ENCODE measurements at regions not wholly inside any gene's neighbourhood (a gene's known extent, or its start where the extent isn't known, plus 50 kb on each side); places are given as distances from the start of the nearest gene placed in this dataset.
A peak's percentile ranks its signal among the peaks of the same experiment; 100 is the strongest.

DNA sequence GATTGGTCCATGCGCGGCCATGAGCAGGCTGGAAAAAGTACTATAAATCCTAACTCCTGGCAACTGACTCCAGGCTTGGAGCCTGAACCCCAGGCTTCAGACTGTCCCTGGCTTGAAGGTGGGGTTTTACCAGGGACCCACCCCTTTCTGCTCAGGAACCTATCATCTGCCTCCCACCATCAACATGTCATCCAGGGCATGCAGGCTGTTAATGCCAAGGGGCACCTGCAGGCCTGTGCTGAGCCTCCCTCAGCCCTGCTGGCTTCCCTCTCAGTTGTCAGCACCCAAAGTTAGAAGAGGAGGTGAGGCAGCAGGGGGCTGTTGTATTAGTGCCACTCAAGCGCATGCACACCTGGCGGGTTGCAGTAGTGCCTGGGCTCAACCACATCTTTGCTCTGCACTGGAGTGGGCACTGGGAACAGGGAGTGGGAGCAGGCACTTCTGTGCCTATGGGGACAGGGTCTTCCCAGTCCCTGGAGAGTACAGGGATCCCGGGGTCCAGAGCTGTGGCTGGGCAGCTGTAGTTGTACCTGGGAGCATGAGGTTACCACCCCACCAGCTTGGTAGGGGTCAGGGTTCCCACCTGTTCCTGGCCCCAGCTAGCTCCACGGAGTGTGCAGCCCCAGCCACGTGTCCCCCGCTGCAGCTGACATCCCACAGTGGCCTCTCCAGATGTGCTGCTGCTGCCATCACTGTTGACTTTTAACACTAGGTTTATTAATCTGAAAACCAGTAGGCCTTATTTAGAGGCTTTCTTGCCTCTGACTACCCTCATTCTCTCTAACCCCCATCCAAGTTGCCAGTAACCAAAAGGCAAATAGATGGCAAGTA is 306.2 kb upstream of the RIOK2 start:
- TF ChIP-seq, protein P1, sequence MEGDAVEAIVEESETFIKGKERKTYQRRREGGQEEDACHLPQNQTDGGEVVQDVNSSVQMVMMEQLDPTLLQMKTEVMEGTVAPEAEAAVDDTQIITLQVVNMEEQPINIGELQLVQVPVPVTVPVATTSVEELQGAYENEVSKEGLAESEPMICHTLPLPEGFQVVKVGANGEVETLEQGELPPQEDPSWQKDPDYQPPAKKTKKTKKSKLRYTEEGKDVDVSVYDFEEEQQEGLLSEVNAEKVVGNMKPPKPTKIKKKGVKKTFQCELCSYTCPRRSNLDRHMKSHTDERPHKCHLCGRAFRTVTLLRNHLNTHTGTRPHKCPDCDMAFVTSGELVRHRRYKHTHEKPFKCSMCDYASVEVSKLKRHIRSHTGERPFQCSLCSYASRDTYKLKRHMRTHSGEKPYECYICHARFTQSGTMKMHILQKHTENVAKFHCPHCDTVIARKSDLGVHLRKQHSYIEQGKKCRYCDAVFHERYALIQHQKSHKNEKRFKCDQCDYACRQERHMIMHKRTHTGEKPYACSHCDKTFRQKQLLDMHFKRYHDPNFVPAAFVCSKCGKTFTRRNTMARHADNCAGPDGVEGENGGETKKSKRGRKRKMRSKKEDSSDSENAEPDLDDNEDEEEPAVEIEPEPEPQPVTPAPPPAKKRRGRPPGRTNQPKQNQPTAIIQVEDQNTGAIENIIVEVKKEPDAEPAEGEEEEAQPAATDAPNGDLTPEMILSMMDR (IDR thresholded peaks at IDR 0.05; ENCODE audit: insufficient read depth, low read depth, low read length), result no peak
- H3K4me3 ChIP-seq (ENCODE audit: low read depth, low read length), result no peak overlapping the region
- DNase-seq (ENCODE audit: low read depth), result no peak

DNA sequence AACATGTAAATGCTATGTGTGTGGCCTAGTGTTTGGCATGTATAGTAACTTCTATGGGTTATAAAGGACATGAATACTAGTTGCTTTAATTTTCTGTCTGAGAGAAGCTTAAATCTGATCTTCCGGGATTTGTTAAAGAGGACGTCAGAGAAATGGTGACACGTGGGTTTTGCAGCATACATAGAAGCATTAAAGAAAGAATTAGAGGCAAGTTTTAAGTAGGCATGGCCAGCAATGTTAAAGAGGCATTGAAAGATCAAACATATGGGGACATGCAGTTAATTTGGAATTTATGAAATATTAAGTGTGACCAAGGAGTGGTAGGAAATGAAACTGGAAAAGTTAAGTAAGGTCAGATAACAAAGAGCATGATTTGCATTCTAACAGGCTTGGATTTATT is 311.4 kb upstream of the RIOK2 start:
- H3K4me3 ChIP-seq (ENCODE audit: low read depth, low read length), result no peak overlapping the region
- no peak for DNase-seq (ENCODE audit: low read depth)
- TF ChIP-seq, protein P1 (IDR thresholded peaks at IDR 0.05; ENCODE audit: insufficient read depth, low read depth, low read length), result no peak

DNA sequence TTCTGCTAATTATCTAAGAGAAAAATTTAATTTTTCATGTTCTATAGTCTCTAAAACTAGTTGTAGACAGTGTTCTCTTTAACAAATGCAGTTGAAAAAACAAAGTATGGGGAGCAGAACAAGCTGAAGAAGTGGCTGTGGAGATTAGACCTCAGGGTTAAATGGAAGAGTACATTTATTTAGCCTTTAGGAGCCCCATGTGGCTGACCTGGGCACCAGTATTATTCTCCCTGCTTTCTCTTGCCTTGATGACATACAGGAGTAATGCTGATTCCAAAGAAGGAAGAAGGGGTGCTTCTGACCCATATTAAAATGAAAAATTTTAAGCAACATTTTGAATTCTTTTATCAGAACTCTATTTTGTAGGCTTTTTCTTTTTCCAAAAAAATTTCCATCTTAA is 312.3 kb upstream of the RIOK2 start:
- H3K4me3 ChIP-seq (ENCODE audit: low read depth, low read length), result no peak overlapping the region
- no peak for DNase-seq (ENCODE audit: low read depth)
- TF ChIP-seq, protein P1 (IDR thresholded peaks at IDR 0.05; ENCODE audit: insufficient read depth, low read depth, low read length), result no peak

DNA sequence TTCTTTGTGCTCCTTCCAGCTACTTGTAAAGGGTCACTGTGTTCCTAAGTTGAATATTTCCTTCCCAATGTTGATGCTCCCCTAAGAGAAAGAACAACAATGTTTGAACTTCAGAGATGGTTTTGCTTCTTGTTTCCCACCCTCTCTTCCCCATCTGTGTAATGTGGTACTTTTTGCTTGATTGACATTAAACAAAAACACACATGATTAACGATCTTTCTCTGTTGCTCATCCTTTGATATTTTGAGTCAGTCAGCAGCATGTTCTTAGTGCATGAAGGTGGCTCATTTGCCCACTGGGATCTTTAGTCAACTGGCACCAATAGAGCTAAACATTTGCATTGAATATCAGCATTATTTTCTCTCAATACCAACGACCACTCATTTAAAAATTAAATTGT is 313.0 kb upstream of the RIOK2 start:
- TF ChIP-seq, protein P1 (IDR thresholded peaks at IDR 0.05; ENCODE audit: insufficient read depth, low read depth, low read length), result no peak

DNA sequence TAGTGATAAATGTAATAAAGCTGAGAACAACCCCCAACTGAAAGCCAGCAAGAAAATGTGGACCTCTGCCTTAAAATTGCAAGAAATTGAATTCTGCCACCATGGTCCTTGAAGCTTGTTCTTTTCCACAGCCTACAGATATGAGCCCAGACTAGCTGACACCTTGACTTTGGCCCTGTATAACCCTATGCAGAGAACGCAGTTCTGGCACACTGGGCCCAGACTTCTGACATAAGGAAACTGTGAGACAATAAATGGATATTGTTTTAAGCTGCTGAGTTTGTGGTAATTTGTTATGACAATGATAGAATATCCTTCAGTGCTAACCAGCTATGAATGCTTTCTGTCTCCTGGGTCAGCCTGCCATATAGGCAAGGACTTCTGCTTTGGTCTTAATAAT is 315.6 kb upstream of the RIOK2 start:
- TF ChIP-seq, protein P1 (IDR thresholded peaks at IDR 0.05; ENCODE audit: insufficient read depth, low read depth, low read length), result no peak
- H3K4me3 ChIP-seq (ENCODE audit: low read depth, low read length), result no peak overlapping the region

More for the DNA sequence above, 313.0 kb upstream of the RIOK2 start:
- DNase-seq (ENCODE audit: low read depth), result no peak
- H3K4me3 ChIP-seq (ENCODE audit: low read depth, low read length), result no peak overlapping the region

DNA sequence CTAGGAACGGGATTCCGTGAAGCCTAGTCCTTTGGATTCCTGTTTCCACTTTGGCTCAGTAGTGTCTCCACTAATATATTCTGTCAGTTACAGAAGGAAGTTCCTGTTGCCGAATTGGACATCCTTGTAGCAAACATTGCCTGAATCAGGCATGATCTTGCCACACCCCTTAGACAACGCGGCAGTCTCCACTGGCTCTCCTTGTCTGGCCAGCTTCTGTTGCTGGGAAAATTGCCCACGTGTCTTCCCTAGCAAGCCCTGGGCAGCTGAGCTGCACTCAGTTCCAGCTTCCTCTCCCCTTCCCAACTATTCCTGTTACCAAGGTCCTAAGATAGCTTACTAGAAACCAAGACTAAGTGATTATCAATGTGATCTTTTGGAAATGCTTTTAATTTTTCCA is 316.6 kb upstream of the RIOK2 start:
- DNase-seq (ENCODE audit: low read depth), result peak; percentile 4
- TF ChIP-seq, protein P1 (IDR thresholded peaks at IDR 0.05; ENCODE audit: insufficient read depth, low read depth, low read length), result no peak
- H3K4me3 ChIP-seq (ENCODE audit: low read depth, low read length), result no peak overlapping the region

More for the DNA sequence above, 315.6 kb upstream of the RIOK2 start:
- DNase-seq (ENCODE audit: low read depth), result no peak

All from fibroblast of villous mesenchyme (primary cell).